ENCODE measurements at regions not wholly inside any gene's neighbourhood (a gene's known extent, or its start where the extent isn't known, plus 50 kb on each side); places are given as distances from the start of the nearest gene placed in this dataset.

- no peak for TF ChIP-seq POLR2A (IDR thresholded peaks at IDR 0.05; ENCODE audit: low read length)
- TF ChIP-seq GATA1 (IDR thresholded peaks at IDR 0.05; ENCODE audit: low read depth, low read length): no peak
These were observed 295.3 kb downstream of the PDGFC start for GRCh38 chr4:156676116-156676851.
